GM12878 (cell line): ENCODE measurements at regions not wholly inside any gene's neighbourhood (a gene's known extent, or its start where the extent isn't known, plus 50 kb on each side); places are given as distances from the start of the nearest gene placed in this dataset.
A peak's percentile ranks its signal among the peaks of the same experiment; 100 is the strongest.

ENCODE experiments used
- ASH2L ChIP-seq: fragments of 300-600, 200-600 bp; sonication (generic); IDR thresholded peaks from 2 replicates; pipeline ENCODE4 v1.6.1; 2017; ENCODE audit warnings: low read depth, mild to moderate bottlenecking, borderline replicate concordance
- ATF7 ChIP-seq: fragments of 450-650 bp; IDR thresholded peaks from 2 replicates; pipeline ENCODE4 v1.6.1; 2016; ENCODE audit warnings: low read depth, mild to moderate bottlenecking
- BACH1 ChIP-seq: fragments of 450-650 bp; IDR thresholded peaks from 2 replicates; pipeline ENCODE4 v1.6.1; 2017; ENCODE audit warnings: mild to moderate bottlenecking, borderline replicate concordance
- CHD1 ChIP-seq: IDR thresholded peaks from 2 replicates; pipeline ENCODE4 v1.6.1; 2012; ENCODE audit warnings: low read depth, low read length, improper control_type of control experiment
- EGR1 ChIP-seq, 2 experiments: IDR thresholded peaks; 1 replicate in 1 of 2; 2 replicates in 1 of 2; pipeline ENCODE4 v1.6.1; 2011 to 2012; ENCODE audit warnings: low read depth in 2 of 2, low read length in 2 of 2, borderline replicate concordance in 1 of 2, mild to moderate bottlenecking in 1 of 2, moderate library complexity in 1 of 2
- FOXK2 ChIP-seq: fragments of 450-650 bp; IDR thresholded peaks from 2 replicates; pipeline ENCODE4 v1.6.1; 2017; ENCODE audit warnings: mild to moderate bottlenecking, moderate library complexity
- HDAC2 ChIP-seq: fragments of 200-600 bp; sonication (generic); IDR thresholded peaks from 2 replicates; pipeline ENCODE4 v1.6.1; 2017
- MYB ChIP-seq: fragments of 150-350 bp; IDR thresholded peaks from 2 replicates; pipeline ENCODE4 v1.6.1; 2014; ENCODE audit warnings: mild to moderate bottlenecking, low read depth, low read length, borderline replicate concordance
- NFXL1 ChIP-seq: fragments of 450-650 bp; IDR thresholded peaks from 2 replicates; pipeline ENCODE4 v1.6.1; 2017; ENCODE audit warnings: antibody characterized with exemption, mild to moderate bottlenecking, borderline replicate concordance
- NFYB ChIP-seq: IDR thresholded peaks from 2 replicates; pipeline ENCODE4 v1.6.1; 2011; ENCODE audit warnings: low read depth, mild to moderate bottlenecking, low read length, improper control_type of control experiment, moderate library complexity; ENCODE audit not compliant: insufficient read depth
- NR2C2 ChIP-seq: IDR thresholded peaks from 2 replicates; pipeline ENCODE4 v1.6.1; 2011; ENCODE audit warnings: borderline replicate concordance, low read depth; ENCODE audit not compliant: control insufficient read depth, insufficient read length
- RCOR1 ChIP-seq: conservative IDR thresholded peaks from 2 replicates; pipeline ENCODE4 v1.6.1; 2012; ENCODE audit warnings: low read depth, low read length, improper control_type of control experiment
- RUNX3 ChIP-seq: IDR thresholded peaks from 2 replicates; pipeline ENCODE4 v1.6.1; 2012; ENCODE audit warnings: low read length, inconsistent platforms
- SIX5 ChIP-seq: IDR thresholded peaks from 2 replicates; pipeline ENCODE4 v1.6.1; 2011; ENCODE audit warnings: mild to moderate bottlenecking, low read depth, low read length, moderate library complexity; ENCODE audit not compliant: severe bottlenecking
- SMAD5 ChIP-seq: IDR thresholded peaks from 2 replicates; pipeline ENCODE4 v1.6.1; 2016; ENCODE audit warnings: antibody characterized with exemption, low read depth
- SPI1 ChIP-seq: IDR thresholded peaks from 2 replicates; pipeline ENCODE4 v1.6.1; 2011; ENCODE audit warnings: low read depth, mild to moderate bottlenecking, low read length, moderate library complexity, borderline replicate concordance; ENCODE audit not compliant: insufficient read depth
- SRF ChIP-seq, 2 experiments: IDR thresholded peaks; 2 replicates each; pipeline ENCODE4 v1.6.1; 2011; ENCODE audit warnings: low read depth in 2 of 2, low read length in 2 of 2, mild to moderate bottlenecking in 1 of 2, moderate library complexity in 1 of 2
- STAT1 ChIP-seq: fragments of 450-650 bp; conservative IDR thresholded peaks from 2 replicates; pipeline ENCODE4 v1.6.1; 2014; ENCODE audit warnings: antibody characterized with exemption, mild to moderate bottlenecking
- STAT3 ChIP-seq: IDR thresholded peaks from 2 replicates; pipeline ENCODE4 v1.6.1; 2011; ENCODE audit warnings: low read depth, low read length, improper control_type of control experiment
- TCF12 ChIP-seq: IDR thresholded peaks from 2 replicates; pipeline ENCODE4 v1.6.1; 2011; ENCODE audit warnings: low read depth, mild to moderate bottlenecking, low read length
- TCF7 ChIP-seq: IDR thresholded peaks from 2 replicates; pipeline ENCODE4 v1.6.1; 2014; ENCODE audit warnings: antibody characterized with exemption, borderline replicate concordance
- WRNIP1 ChIP-seq: IDR thresholded peaks from 2 replicates; pipeline ENCODE4 v1.6.1; 2011; ENCODE audit warnings: low read depth, low read length, improper control_type of control experiment, borderline replicate concordance
- YBX1 ChIP-seq: fragments of 450-650 bp; IDR thresholded peaks from 2 replicates; pipeline ENCODE4 v1.6.1; 2016; ENCODE audit warnings: antibody characterized with exemption
- YY1 ChIP-seq: IDR thresholded peaks from 2 replicates; pipeline ENCODE4 v1.6.1; 2011; ENCODE audit warnings: low read depth, mild to moderate bottlenecking, low read length
- ZNF207 ChIP-seq: fragments of 450-650 bp; IDR thresholded peaks from 2 replicates; pipeline ENCODE4 v1.6.1; 2014; ENCODE audit warnings: antibody characterized with exemption, mild to moderate bottlenecking, borderline replicate concordance
- ZNF217 ChIP-seq: fragments of 450-650 bp; IDR thresholded peaks from 2 replicates; pipeline ENCODE4 v1.6.1; 2017; ENCODE audit warnings: antibody characterized with exemption, mild to moderate bottlenecking
- TF ChIP-seq, protein P1 (sequence below): IDR thresholded peaks from 2 replicates; pipeline ENCODE4 v1.6.1; 2011; ENCODE audit warnings: low read depth, mild to moderate bottlenecking, low read length, moderate library complexity, borderline replicate concordance; ENCODE audit errors: extremely low read depth
- TF ChIP-seq, protein P2 (sequence below): fragments of 450-650 bp; IDR thresholded peaks from 2 replicates; pipeline ENCODE4 v1.6.1; 2017; ENCODE audit warnings: mild to moderate bottlenecking, low read depth, inconsistent platforms; ENCODE audit not compliant: poor library complexity, severe bottlenecking
- TF ChIP-seq, protein P3 (sequence below): IDR thresholded peaks from 2 replicates; pipeline ENCODE4 v1.6.1; 2012; ENCODE audit warnings: low read depth, low read length, improper control_type of control experiment

DNA sequence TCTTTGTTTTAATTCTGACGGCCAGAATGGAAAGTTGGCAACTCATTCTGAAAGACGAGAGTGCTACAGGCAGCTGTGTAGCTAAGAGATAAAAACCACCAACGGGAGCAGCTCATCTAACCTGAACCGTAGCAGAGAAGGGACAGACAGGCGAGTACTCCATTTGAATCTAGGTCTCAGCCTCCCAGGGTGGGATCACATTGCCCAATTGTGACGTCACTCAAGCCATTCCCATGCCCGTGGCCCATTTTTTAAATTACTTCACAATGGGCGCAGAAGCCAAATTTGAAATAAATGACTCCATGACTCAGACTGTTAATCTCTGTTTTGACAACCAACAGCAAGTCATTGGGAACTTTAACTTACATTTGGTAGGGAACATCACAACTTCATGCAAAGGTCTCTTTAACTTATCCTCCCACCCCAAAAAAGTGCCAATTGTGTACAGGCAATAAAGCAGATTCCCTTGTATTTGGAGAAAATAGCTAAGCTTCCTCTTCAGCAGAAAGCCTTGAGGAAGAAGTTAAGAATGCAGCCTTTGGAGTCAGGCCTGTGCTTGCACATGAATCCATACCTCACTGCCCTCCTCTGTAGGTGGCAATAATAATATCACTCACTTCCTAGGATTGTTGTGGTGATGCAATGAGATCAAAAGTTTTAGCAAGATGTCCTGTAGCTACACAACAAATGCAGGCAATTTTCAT is 93.2 kb upstream of the KIF5B start (continued):
- no peak for TF ChIP-seq SMAD5
- no peak for TF ChIP-seq ASH2L
- TF ChIP-seq, protein P1, sequence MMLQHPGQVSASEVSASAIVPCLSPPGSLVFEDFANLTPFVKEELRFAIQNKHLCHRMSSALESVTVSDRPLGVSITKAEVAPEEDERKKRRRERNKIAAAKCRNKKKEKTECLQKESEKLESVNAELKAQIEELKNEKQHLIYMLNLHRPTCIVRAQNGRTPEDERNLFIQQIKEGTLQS: no peak
- no peak for TF ChIP-seq MYB
- TF ChIP-seq FOXK2: no peak
- TF ChIP-seq CHD1: no peak
- no peak for TF ChIP-seq TCF7
- TF ChIP-seq WRNIP1: no peak
- TF ChIP-seq SRF (IDR thresholded peaks at IDR 0.05; ENCODE audit: low read depth in 2 of 2, low read length in 2 of 2): no peak
- TF ChIP-seq NFXL1: no peak
- TF ChIP-seq TCF12: peak; percentile 92
- no peak for TF ChIP-seq STAT1
- TF ChIP-seq ATF7: peak; percentile 86
- TF ChIP-seq ZNF217: no peak
- no peak for TF ChIP-seq NR2C2
- no peak; the same call in 1 of the 2 replicates for TF ChIP-seq BACH1
- 0 out of 2 replicates have a peak, but pooled peaks have one; percentile 45 for TF ChIP-seq YY1
- TF ChIP-seq RUNX3: peak; percentile 86
- TF ChIP-seq YBX1: no peak
- no peak for TF ChIP-seq NFYB
- no peak for TF ChIP-seq HDAC2
- no peak for TF ChIP-seq STAT3
- TF ChIP-seq ZNF207: no peak
- TF ChIP-seq, protein P2, sequence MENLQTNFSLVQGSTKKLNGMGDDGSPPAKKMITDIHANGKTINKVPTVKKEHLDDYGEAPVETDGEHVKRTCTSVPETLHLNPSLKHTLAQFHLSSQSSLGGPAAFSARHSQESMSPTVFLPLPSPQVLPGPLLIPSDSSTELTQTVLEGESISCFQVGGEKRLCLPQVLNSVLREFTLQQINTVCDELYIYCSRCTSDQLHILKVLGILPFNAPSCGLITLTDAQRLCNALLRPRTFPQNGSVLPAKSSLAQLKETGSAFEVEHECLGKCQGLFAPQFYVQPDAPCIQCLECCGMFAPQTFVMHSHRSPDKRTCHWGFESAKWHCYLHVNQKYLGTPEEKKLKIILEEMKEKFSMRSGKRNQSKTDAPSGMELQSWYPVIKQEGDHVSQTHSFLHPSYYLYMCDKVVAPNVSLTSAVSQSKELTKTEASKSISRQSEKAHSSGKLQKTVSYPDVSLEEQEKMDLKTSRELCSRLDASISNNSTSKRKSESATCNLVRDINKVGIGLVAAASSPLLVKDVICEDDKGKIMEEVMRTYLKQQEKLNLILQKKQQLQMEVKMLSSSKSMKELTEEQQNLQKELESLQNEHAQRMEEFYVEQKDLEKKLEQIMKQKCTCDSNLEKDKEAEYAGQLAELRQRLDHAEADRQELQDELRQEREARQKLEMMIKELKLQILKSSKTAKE: peak; percentile 37
- TF ChIP-seq EGR1 (IDR thresholded peaks at IDR 0.05; ENCODE audit: borderline replicate concordance in 1 of 2, low read depth in 2 of 2, low read length in 2 of 2): no peak
- no peak for TF ChIP-seq SIX5
- TF ChIP-seq, protein P3, sequence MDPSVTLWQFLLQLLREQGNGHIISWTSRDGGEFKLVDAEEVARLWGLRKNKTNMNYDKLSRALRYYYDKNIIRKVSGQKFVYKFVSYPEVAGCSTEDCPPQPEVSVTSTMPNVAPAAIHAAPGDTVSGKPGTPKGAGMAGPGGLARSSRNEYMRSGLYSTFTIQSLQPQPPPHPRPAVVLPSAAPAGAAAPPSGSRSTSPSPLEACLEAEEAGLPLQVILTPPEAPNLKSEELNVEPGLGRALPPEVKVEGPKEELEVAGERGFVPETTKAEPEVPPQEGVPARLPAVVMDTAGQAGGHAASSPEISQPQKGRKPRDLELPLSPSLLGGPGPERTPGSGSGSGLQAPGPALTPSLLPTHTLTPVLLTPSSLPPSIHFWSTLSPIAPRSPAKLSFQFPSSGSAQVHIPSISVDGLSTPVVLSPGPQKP: no peak
- TF ChIP-seq SPI1: no peak
- TF ChIP-seq RCOR1: no peak
